ENCODE measurements at regions not wholly inside any gene's neighbourhood (a gene's known extent, or its start where the extent isn't known, plus 50 kb on each side); places are given as distances from the start of the nearest gene placed in this dataset.

- TF ChIP-seq CTCF (IDR thresholded peaks at IDR 0.05; ENCODE audit: low read depth, low read length) (no peak), MAX (IDR thresholded peaks at IDR 0.05; ENCODE audit: low read depth, low read length) (no peak), POLR2A (IDR thresholded peaks at IDR 0.05; ENCODE audit: extremely low read depth, insufficient read length) (no peak), MYC (IDR thresholded peaks at IDR 0.05; ENCODE audit: low read depth, low read length) (no peak)
These were observed 55.3 kb upstream of the HAAO start for GRCh38 chr2:42847596-42848151.
